Common myeloid progenitor, CD34-positive (primary cell): ENCODE measurements at regions not wholly inside any gene's neighbourhood (a gene's known extent, or its start where the extent isn't known, plus 50 kb on each side); places are given as distances from the start of the nearest gene placed in this dataset.

Source experiments
- CTCF ChIA-PET: fragments of 350-600 bp; sonication (Branson Sonifier 250); formaldehyde crosslinking; loops from one replicate; lab custom pipeline; 2021; ENCODE audit warnings: antibody characterized with exemption; lab: Charles Lee
- POLR2A ChIA-PET: fragments of 350-600 bp; sonication (Branson Sonifier 250); formaldehyde crosslinking; loops from one replicate; lab custom pipeline; 2021; ENCODE audit warnings: antibody characterized with exemption; lab: Charles Lee
- DNase-seq, 3 donors: peaks; one replicate each; pipeline versions ENCODE4 v3.0.0 to v3.0.0-alpha.2; 2013
- H3K27ac ChIP-seq, 2 experiments: 1 replicate in 1 of 2; 2 replicates in 1 of 2; pipeline ENCODE4 v1.7.0; 2013; ENCODE audit warnings: inconsistent platforms in 2 of 2, low read length in 2 of 2, mild to moderate bottlenecking in 2 of 2, low read depth in 1 of 2, moderate library complexity in 1 of 2; ENCODE audit not compliant: severe bottlenecking in 2 of 2, insufficient read depth in 1 of 2, poor library complexity in 1 of 2
- H3K27me3 ChIP-seq, 5 experiments: replicated peaks in 2 of 5; 1 replicate in 3 of 5; 2 replicates in 2 of 5; pipeline versions ENCODE4 v1.6.1 to v1.7.0; 2013; ENCODE audit warnings: low read length in 4 of 5, mild to moderate bottlenecking in 2 of 5, moderate library complexity in 2 of 5, inconsistent platforms in 1 of 5; ENCODE audit not compliant: insufficient read depth in 5 of 5, control insufficient read depth in 4 of 5
- H3K36me3 ChIP-seq, 4 experiments: 1 replicate in 2 of 4; 2 replicates in 2 of 4; pipeline versions ENCODE4 v1.6.1 to v1.7.0; 2013; ENCODE audit warnings: low read length in 3 of 4, control low read depth in 1 of 4, mild to moderate bottlenecking in 1 of 4; ENCODE audit not compliant: control insufficient read depth in 4 of 4, insufficient read depth in 4 of 4
- H3K4me1 ChIP-seq, 4 experiments: 1 replicate in 3 of 4; 2 replicates in 1 of 4; pipeline versions ENCODE4 v1.6.1 to v1.7.1; 2013; ENCODE audit warnings: low read length in 3 of 4, mild to moderate bottlenecking in 3 of 4, control low read depth in 1 of 4, inconsistent platforms in 1 of 4, moderate library complexity in 1 of 4; ENCODE audit not compliant: control insufficient read depth in 4 of 4, insufficient read depth in 4 of 4; ENCODE audit errors: control extremely low read depth in 1 of 4
- H3K4me3 ChIP-seq, 7 experiments: 1 replicate in 4 of 7; 2 replicates in 3 of 7; pipeline versions ENCODE4 v1.5.1 to v1.7.0; 2013; ENCODE audit warnings: mild to moderate bottlenecking in 7 of 7, low read length in 6 of 7, moderate library complexity in 6 of 7, inconsistent platforms in 2 of 7, low read depth in 2 of 7, control low read depth in 1 of 7; ENCODE audit not compliant: insufficient read depth in 4 of 7, control insufficient read depth in 1 of 7; ENCODE audit errors: extremely low read depth in 1 of 7
- H3K9me3 ChIP-seq, 5 experiments: 1 replicate in 4 of 5; 2 replicates in 1 of 5; pipeline versions ENCODE4 v1.6.1 to v1.7.1; 2013; ENCODE audit warnings: low read length in 4 of 5, mild to moderate bottlenecking in 2 of 5, inconsistent platforms in 1 of 5, low read depth in 1 of 5, moderate library complexity in 1 of 5; ENCODE audit not compliant: control insufficient read depth in 4 of 5, insufficient read depth in 2 of 5; ENCODE audit errors: control extremely low read depth in 1 of 5
- WGBS: methylation state at CpG from one replicate; pipeline ENCODE4 v1.1.5; 2013; ENCODE audit not compliant: insufficient coverage; 5-methylcytosine and 5-hydroxymethylcytosine counted together

DNA sequence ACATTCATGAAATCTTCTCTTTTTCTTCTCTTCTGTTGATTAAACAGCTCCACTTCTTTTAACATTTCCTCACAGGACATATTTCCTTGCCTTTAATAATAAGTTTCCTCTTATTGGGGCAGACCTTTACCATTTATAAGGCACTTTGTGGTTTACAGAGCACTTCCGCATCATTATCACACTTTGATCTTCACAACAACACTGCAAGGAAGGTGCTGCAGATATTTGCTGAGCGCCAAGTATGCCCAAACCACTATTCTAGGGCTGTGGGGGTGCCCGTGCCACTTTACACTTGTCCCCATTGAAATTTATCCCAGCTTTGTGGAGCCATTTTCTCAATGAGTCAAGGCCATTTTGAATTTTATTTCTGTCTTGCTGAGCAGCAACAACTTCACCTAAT, 246.6 kb downstream of the SS18 start:
- Histone ChIP-seq H3K4me1 (no peaks in the 10 kb centered on the region), H3K27me3 (peaks cover 0 to 2% (median 0%) of the 10 kb centered on the region in 5 experiments), H3K9me3 (no peaks in the 10 kb centered on the region), H3K36me3 (no peaks in the 10 kb centered on the region), H3K27ac (no peak overlapping the region), H3K4me3 (no peak overlapping the region)
- POLR2A ChIA-PET, result no interaction called here
- CTCF ChIA-PET, result interaction anchor here (1.4 kb wide), 1 partner anchor 11 kb away, joined by 5 read pairs; no protein-coding TSS in a partner anchor
- no peak for DNase-seq
- 81% methylated on average over 3 of the region's 3 CpGs for WGBS

DNA sequence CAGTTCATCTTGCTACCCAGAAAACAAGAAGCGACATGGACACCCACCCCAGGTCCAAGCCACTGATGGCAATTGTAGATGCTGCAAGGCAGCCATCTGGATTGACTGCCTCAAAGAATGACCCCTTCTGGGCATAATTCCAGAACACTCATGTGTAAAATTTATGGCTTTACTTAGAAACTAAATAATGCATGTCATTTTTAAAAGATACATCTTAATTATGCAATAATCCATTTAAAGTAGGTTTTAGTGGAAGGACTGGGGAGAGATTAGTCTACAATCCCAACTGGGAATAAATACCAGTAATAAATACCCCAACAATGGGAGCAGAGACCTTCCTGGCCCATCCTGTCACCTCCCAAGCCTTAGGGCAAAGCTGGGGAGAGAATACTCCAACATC, 247.7 kb downstream of the SS18 start:
- no peak for DNase-seq
- H3K4me1 ChIP-seq, result no peaks in the 10 kb centered on the region

GRCh38 chr18:25834061-25834460, 256.4 kb downstream of the SS18 start:
- H3K27ac ChIP-seq, result no peak overlapping the region
- CTCF ChIA-PET, result interaction anchor here (0.6 kb wide), 1 partner anchor 962 kb away, joined by 3 read pairs; no protein-coding TSS in a partner anchor
- no peaks in the 10 kb centered on the region for H3K4me1 ChIP-seq
- DNase-seq, result no peak
- no peak overlapping the region for H3K4me3 ChIP-seq
- H3K9me3 ChIP-seq, result no peaks in the 10 kb centered on the region
- H3K27me3 ChIP-seq, result no peaks in the 10 kb centered on the region
- POLR2A ChIA-PET, result no interaction called here
- 93% methylated on average over 8 of the region's 8 CpGs for WGBS
- no peaks in the 10 kb centered on the region for H3K36me3 ChIP-seq

More for the DNA sequence above, 247.7 kb downstream of the SS18 start:
- H3K36me3 ChIP-seq, result no peaks in the 10 kb centered on the region
- ChIA-PET POLR2A (no interaction called here), CTCF (no interaction called here)
- H3K27me3 ChIP-seq, result peaks cover 0 to 2% (median 0%) of the 10 kb centered on the region in 5 experiments
- no peak overlapping the region for H3K4me3 ChIP-seq
- no peak overlapping the region for H3K27ac ChIP-seq
- no peaks in the 10 kb centered on the region for H3K9me3 ChIP-seq
- WGBS, result 44% methylated on average over 1 of the region's 1 CpG

DNA sequence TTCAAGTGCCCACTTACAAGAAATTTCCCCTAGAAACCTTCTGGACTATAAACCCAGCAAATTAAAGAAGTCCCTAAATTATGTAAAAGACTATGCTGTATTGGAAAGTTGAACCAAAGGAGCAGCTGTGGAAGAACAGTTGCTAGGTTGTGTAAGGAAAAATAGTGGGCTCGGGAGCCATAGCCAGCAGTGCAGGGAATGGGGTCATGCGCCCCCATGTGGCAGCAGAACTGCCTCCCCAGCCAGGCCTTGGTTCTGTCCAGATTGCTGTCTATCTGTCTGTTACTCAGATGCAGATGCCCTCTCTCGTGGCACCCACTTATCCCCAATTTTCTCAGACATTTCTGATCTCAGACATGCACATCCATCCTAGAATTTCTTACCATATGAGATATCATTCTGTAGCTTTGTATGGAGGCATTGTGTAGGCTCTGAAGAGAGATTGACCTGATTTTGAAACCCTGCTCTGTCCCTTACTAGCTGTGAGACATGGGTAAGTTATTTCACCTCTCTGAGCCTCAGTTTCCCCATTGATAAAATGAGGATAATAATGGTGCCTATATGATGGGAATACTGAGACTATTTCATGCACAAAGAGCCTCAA, 258.3 kb downstream of the SS18 start:
- 21% methylated on average over 2 of the region's 3 CpGs for WGBS
- ChIA-PET POLR2A (no interaction called here), CTCF (interaction anchor here (0.9 to 3.2 kb wide), 8 partner anchors 9 to 1043 kb away, joined by 3 to 16 read pairs (median 5); no protein-coding TSS in a partner anchor)
- H3K4me1 ChIP-seq, result no peaks in the 10 kb centered on the region
- no peaks in the 10 kb centered on the region for H3K36me3 ChIP-seq
- no peaks in the 10 kb centered on the region for H3K27me3 ChIP-seq
- no peak overlapping the region for H3K27ac ChIP-seq
- H3K4me3 ChIP-seq, result no peak overlapping the region
- DNase-seq, result peak; percentile 27 to 40 (median 35)
- H3K9me3 ChIP-seq, result no peaks in the 10 kb centered on the region

GRCh38 chr18:25831301-25831701, 259.1 kb downstream of the SS18 start:
- H3K4me3 ChIP-seq, result no peak overlapping the region
- POLR2A ChIA-PET, result no interaction called here
- DNase-seq, result no peak
- no peak overlapping the region for H3K27ac ChIP-seq
- peaks cover 0 to under 1% (median 0%) of the 10 kb centered on the region in 5 experiments for H3K27me3 ChIP-seq
- WGBS, result 98% methylated on average over 5 of the region's 5 CpGs
- CTCF ChIA-PET, result interaction anchor here (0.9 to 3.2 kb wide), 6 partner anchors 12 to 1042 kb away, joined by 3 to 16 read pairs (median 4); no protein-coding TSS in a partner anchor
- no peaks in the 10 kb centered on the region for H3K4me1 ChIP-seq
- H3K9me3 ChIP-seq, result no peaks in the 10 kb centered on the region
- no peaks in the 10 kb centered on the region for H3K36me3 ChIP-seq

- no peak overlapping the region for H3K27ac ChIP-seq
- no peak overlapping the region for H3K4me3 ChIP-seq
- H3K4me1 ChIP-seq, result no peaks in the 10 kb centered on the region
- CTCF ChIA-PET, result interaction anchor here (0.9 to 3.2 kb wide), 4 partner anchors 13 to 954 kb away, joined by 3 to 16 read pairs (median 4); no protein-coding TSS in a partner anchor
- no peaks in the 10 kb centered on the region for H3K9me3 ChIP-seq
- H3K27me3 ChIP-seq, result peaks cover 0 to 2% (median 0%) of the 10 kb centered on the region in 5 experiments
- POLR2A ChIA-PET, result no interaction called here
- 80% methylated on average over 1 of the region's 2 CpGs for WGBS
- DNase-seq, result no peak
- H3K36me3 ChIP-seq, result no peaks in the 10 kb centered on the region
Measured at GRCh38 chr18:25830787-25831186, 259.6 kb downstream of the SS18 start.

DNA sequence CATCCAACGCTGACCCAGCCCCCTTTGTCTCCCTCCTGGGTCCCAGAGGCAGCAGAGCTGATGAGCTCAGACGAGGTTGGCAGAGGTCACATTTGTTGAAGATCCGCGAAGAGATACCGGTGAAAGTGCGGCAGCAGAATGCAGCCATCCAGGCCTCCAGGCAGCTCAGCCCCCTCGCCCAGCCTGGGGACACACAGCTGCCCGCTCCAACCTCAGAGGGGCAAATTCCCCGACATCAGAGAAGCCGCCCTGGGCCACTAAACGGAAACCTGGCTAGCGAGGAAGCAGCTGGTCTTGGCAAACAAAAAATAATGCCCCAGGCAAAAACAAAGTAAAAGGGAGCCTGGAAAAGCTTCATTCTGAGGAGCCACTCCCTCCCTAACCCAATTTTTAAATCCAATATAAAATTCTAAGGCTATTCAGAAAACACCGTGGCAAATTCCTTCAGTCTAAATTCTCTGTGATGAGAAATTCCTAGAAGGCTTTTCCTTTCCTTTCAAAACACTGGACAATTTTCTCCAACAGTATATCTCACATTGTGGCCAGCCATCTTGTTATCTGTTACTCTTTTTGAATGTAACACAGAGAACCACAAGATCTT, 262.4 kb downstream of the SS18 start:
- Histone ChIP-seq H3K27me3 (peaks cover 0 to 2% (median 0%) of the 10 kb centered on the region in 5 experiments), H3K4me3 (no peak overlapping the region), H3K9me3 (no peaks in the 10 kb centered on the region), H3K4me1 (no peaks in the 10 kb centered on the region), H3K27ac (no peak overlapping the region), H3K36me3 (no peaks in the 10 kb centered on the region)
- ChIA-PET POLR2A (no interaction called here), CTCF (interaction anchor here (1.2 to 1.6 kb wide), 2 partner anchors 951 to 1341 kb away, joined by 3 to 6 read pairs; no protein-coding TSS in a partner anchor)
- no peak for DNase-seq
- WGBS, result 96% methylated on average over 11 of the region's 13 CpGs
